WERI-Rb-1 (cell line): ENCODE measurements at regions not wholly inside any gene's neighbourhood (a gene's known extent, or its start where the extent isn't known, plus 50 kb on each side); places are given as distances from the start of the nearest gene placed in this dataset.

Experiments used
- DNase-seq: peaks from one replicate; pipeline ENCODE4 v3.0.0-alpha.2; 2020
- H3K27ac ChIP-seq: fragments of 250-450 bp; sonication (Bioruptor Pico); 2 replicates; pipeline ENCODE4 v1.5.1; 2020; ENCODE audit warnings: mild to moderate bottlenecking, moderate library complexity
- H3K27me3 ChIP-seq: fragments of 250-450 bp; sonication (Bioruptor Pico); 2 replicates; pipeline ENCODE4 v1.5.1; 2021; ENCODE audit warnings: mild to moderate bottlenecking, low read depth, moderate library complexity; ENCODE audit not compliant: insufficient read depth, severe bottlenecking
- H3K36me3 ChIP-seq: fragments of 250-450 bp; sonication (Bioruptor Pico); 2 replicates; pipeline ENCODE4 v1.5.1; 2020; ENCODE audit warnings: mild to moderate bottlenecking, moderate library complexity
- H3K4me3 ChIP-seq: 2 replicates; pipeline ENCODE4 v1.5.1; 2011; ENCODE audit warnings: low read depth, mild to moderate bottlenecking, control low read depth, low read length
- H3K9me3 ChIP-seq: fragments of 250-450 bp; sonication (Bioruptor Pico); 2 replicates; pipeline ENCODE4 v1.5.1; 2021; ENCODE audit warnings: mild to moderate bottlenecking, moderate library complexity; ENCODE audit not compliant: severe bottlenecking
- TF ChIP-seq, protein P1 (sequence below): IDR thresholded peaks from 2 replicates; pipeline ENCODE4 v1.5.1; 2011; ENCODE audit warnings: low read depth, mild to moderate bottlenecking, control low read depth, inconsistent platforms, low read length

DNA sequence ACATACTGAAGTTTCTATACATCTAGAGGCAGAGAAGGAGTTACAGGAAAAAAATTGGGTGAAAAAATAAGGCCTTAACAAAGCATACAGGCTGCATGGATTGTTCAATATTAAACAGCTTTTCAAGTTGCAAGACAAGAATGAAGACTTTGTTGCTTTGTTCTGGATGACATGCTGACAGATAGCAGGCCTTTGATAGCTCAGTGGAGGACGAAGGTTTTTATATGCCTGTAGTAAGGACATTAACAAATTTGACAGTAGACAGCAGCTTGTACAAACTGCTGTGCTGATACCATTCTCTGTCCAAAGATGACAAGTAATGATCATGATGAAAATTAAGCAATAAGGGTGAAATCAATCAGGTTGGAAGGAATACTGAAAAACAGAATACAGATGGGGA lies 309.9 kb downstream of the NKX6-1 start:
- TF ChIP-seq, protein P1, sequence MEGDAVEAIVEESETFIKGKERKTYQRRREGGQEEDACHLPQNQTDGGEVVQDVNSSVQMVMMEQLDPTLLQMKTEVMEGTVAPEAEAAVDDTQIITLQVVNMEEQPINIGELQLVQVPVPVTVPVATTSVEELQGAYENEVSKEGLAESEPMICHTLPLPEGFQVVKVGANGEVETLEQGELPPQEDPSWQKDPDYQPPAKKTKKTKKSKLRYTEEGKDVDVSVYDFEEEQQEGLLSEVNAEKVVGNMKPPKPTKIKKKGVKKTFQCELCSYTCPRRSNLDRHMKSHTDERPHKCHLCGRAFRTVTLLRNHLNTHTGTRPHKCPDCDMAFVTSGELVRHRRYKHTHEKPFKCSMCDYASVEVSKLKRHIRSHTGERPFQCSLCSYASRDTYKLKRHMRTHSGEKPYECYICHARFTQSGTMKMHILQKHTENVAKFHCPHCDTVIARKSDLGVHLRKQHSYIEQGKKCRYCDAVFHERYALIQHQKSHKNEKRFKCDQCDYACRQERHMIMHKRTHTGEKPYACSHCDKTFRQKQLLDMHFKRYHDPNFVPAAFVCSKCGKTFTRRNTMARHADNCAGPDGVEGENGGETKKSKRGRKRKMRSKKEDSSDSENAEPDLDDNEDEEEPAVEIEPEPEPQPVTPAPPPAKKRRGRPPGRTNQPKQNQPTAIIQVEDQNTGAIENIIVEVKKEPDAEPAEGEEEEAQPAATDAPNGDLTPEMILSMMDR, result no peak
- DNase-seq, result no peak
- Histone ChIP-seq H3K4me3 (no peak overlapping the region), H3K36me3 (no peaks in the 10 kb centered on the region), H3K27me3 (no peaks in the 10 kb centered on the region), H3K9me3 (no peaks in the 10 kb centered on the region), H3K27ac (no peak overlapping the region)

DNA sequence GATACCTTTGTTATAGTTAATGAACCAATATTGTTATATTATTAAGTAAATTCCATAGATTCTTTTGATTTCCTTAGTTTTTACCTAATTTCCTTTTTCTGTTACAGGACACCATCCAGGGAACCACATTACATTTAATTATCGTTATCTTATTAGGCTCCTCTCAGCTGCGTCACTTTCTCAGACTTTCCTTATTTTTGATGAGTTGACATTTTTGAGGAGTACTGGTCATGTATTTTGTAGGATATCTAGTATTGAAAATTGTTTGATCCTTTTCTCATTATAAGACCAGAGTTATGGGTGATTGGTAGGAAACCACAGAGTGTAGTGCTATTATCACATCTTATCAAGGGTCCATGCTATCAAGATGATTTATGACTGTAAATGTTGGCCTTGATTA lies 319.7 kb downstream of the NKX6-1 start:
- Histone ChIP-seq H3K36me3 (no peaks in the 10 kb centered on the region), H3K4me3 (no peak overlapping the region), H3K9me3 (no peaks in the 10 kb centered on the region), H3K27ac (no peak overlapping the region), H3K27me3 (no peaks in the 10 kb centered on the region)
- DNase-seq, result no peak
- TF ChIP-seq, protein P1, result no peak

DNA sequence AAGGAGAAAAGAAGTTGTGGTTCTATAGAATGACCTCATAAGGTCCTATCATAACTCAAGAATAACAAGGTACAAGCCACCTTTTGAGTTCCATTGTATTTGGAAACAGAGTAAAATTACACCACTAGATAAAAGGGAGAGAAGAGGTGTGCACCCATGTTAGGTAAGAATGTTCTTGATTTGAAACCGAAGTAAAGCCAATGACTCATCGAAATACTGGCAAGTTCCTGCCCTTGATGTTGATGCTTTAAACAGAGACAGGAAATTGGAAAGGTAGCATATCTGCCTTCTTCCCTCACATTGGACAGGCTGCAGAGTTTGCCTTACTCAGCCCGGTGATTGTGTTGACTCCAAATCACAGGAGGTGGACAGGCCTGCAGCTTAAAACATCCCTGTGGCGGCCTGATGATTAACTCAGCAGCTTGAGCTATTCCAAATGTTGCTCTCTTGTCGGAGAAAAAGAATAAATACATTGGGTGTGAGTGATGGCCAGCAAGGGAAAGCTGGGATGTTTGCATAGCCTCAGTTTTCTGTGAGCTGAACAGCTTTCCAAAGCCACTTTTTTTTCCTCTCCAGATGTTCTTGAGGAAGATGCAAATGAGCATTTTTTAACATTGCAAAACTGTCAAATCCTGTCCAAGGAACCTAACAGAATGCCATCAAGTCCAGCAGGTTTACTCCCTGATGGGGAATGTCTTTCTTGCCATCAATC lies 321.1 kb downstream of the NKX6-1 start:
- Histone ChIP-seq H3K9me3 (no peaks in the 10 kb centered on the region), H3K27ac (no peak overlapping the region), H3K4me3 (no peak overlapping the region), H3K27me3 (no peaks in the 10 kb centered on the region), H3K36me3 (no peaks in the 10 kb centered on the region)
- TF ChIP-seq, protein P1, result no peak
- no peak for DNase-seq

DNA sequence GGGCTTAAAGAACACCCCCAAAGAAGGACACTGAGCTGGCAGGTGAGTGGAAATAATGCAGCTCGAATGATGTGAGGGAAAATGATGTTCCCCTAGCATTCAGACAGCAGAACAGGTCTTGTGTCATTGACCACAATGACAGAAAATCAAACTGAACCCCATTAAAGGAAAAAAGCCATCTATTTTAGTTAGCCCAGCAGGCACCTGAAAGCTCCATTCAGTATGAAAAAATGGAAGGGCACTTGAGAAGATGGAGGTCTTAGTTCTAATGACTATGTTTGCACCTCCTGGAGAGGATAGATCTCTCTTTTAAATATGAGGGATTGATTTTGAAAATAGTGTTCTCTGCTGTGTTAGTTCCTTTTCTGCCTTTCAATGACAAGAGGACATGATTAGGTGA lies 323.1 kb downstream of the NKX6-1 start:
- H3K27me3 ChIP-seq, result no peaks in the 10 kb centered on the region
- no peaks in the 10 kb centered on the region for H3K9me3 ChIP-seq
- TF ChIP-seq, protein P1, result no peak
- DNase-seq, result no peak
- no peak overlapping the region for H3K4me3 ChIP-seq
- no peak overlapping the region for H3K27ac ChIP-seq
- H3K36me3 ChIP-seq, result no peaks in the 10 kb centered on the region

DNA sequence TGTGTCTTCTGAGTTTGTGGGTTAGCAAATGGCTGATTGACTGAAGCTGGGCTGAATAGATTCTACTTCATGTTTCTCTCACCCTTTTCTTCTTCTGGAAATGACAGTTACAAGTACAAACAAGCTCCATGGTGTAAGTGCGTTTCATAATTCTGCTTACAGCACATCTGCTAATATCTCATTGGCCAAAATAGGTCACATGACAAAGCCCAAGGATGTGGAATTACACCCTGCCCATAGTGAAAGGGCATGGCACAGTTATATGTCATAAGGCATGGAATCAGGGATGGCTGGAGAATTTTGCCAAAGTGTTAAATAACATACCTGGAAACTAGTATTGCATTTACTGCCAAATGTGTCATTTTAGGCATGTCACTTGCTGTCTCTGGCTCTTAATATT lies 327.2 kb downstream of the NKX6-1 start:
- TF ChIP-seq, protein P1, result no peak
- Histone ChIP-seq H3K9me3 (no peaks in the 10 kb centered on the region), H3K36me3 (no peaks in the 10 kb centered on the region), H3K27me3 (no peaks in the 10 kb centered on the region), H3K4me3 (no peak overlapping the region), H3K27ac (no peak overlapping the region)
- DNase-seq, result no peak

DNA sequence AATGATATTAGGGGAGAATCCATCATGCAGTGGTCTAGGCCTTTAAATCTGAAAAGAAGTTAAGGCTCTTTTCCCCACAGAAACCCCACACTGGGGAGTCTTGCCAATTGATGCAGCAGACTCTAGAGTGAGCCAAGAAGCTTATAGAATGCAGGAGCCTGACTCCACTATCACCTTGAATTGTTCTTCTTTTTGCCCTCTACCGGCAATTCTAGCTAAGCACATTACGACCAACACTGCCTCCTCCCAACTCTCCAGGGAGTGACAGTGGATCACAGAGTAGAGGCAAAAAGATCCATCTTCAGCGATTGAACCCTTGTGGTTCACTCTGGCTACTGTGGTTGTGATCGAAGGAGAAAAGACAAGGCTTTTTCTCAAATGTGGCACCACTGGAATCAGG lies 331.5 kb downstream of the NKX6-1 start:
- Histone ChIP-seq H3K36me3 (no peaks in the 10 kb centered on the region), H3K27ac (peak overlapping the region; percentile 22), H3K27me3 (no peaks in the 10 kb centered on the region), H3K4me3 (no peak overlapping the region), H3K9me3 (no peaks in the 10 kb centered on the region)
- TF ChIP-seq, protein P1, result peak; percentile 71
- DNase-seq, result peak; percentile 80
